ENCODE measurements at regions not wholly inside any gene's neighbourhood (a gene's known extent, or its start where the extent isn't known, plus 50 kb on each side); places are given as distances from the start of the nearest gene placed in this dataset.
"Not testable (repeated sequence)": the region's sequence is repeated elsewhere in the genome, so short reads cannot be mapped to it uniquely, and the experiment has no call there.

DNA sequence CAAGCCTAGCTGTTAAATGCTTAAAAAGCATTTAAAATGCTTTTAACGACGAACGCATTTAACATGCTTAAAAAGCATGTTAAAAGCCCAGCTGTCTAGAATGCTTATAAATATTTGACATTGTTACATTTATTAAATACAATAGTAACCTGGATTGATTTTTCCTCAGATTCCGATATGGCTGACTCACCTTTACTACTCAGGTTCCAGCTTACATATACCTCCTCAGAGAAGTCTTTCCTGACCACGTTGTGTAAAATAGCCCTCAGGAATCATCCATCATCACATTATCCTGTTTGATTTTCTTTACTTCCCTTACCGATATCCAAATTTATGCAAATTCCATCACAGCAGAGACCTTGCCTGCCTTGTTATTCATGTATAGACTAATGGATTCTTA lies 51.4 kb downstream of the SLC41A2 start:
- TF ChIP-seq PAX5 (IDR thresholded peaks at IDR 0.05; ENCODE audit: insufficient read depth, low read length, severe bottlenecking): no peak
- no peak for TF ChIP-seq POLR2A (IDR thresholded peaks at IDR 0.05; ENCODE audit: low read depth, low read length)
- TF ChIP-seq POU2F2 (IDR thresholded peaks at IDR 0.05; ENCODE audit: low read depth, low read length): no peak
- no peak for TF ChIP-seq POLR2AphosphoS5 (IDR thresholded peaks at IDR 0.05; ENCODE audit: low read depth, low read length)
- TF ChIP-seq SPI1 (IDR thresholded peaks at IDR 0.05; ENCODE audit: low read depth, low read length): no peak
- TF ChIP-seq TAF1 (IDR thresholded peaks at IDR 0.05; ENCODE audit: low read depth, low read length): no peak
- no peak for DNase-seq (ENCODE audit: insufficient read length, low spot score)
- FAIRE-seq: no peak

GRCh38 chr12:104905446-104905845 lies 52.6 kb downstream of the SLC41A2 start:
- FAIRE-seq; DNase-seq (ENCODE audit: insufficient read length, low spot score): not testable (repeated sequence)

- no peak for DNase-seq (ENCODE audit: insufficient read length, low spot score)
- no peak for TF ChIP-seq SPI1 (IDR thresholded peaks at IDR 0.05; ENCODE audit: low read depth, low read length)
- TF ChIP-seq POLR2AphosphoS5 (IDR thresholded peaks at IDR 0.05; ENCODE audit: low read depth, low read length): no peak
- TF ChIP-seq PAX5 (IDR thresholded peaks at IDR 0.05; ENCODE audit: insufficient read depth, low read length, severe bottlenecking): no peak
- no peak for TF ChIP-seq TAF1 (IDR thresholded peaks at IDR 0.05; ENCODE audit: low read depth, low read length)
- no peak for TF ChIP-seq POU2F2 (IDR thresholded peaks at IDR 0.05; ENCODE audit: low read depth, low read length)
- TF ChIP-seq POLR2A (IDR thresholded peaks at IDR 0.05; ENCODE audit: low read depth, low read length): no peak
- FAIRE-seq: no peak
Measured at GRCh38 chr12:104903648-104904423, 54.3 kb downstream of the SLC41A2 start.

DNA sequence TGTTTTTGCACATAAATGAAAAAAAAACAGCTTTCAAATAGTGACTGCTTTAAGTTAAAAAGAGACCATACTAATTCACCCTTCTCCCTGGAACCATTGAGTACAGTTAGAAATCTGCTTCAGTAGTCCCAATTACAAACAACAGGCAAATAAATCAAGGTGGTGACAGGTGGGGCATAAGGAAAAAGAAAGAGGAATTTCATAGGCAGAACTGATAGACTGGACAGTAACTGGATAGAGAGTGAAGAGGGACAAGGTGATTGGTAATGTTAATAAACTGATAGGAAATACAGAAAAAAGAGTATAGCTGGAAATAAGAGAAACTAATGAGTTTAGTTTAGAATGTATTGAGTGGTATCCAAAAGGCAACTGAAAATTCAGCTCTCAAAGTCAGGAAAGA lies 56.0 kb downstream of the SLC41A2 start:
- TF ChIP-seq POU2F2 (IDR thresholded peaks at IDR 0.05; ENCODE audit: low read depth, low read length) (no peak), POLR2A (IDR thresholded peaks at IDR 0.05; ENCODE audit: low read depth, low read length) (no peak), SPI1 (IDR thresholded peaks at IDR 0.05; ENCODE audit: low read depth, low read length) (no peak), PAX5 (IDR thresholded peaks at IDR 0.05; ENCODE audit: insufficient read depth, low read length, severe bottlenecking) (no peak), TAF1 (IDR thresholded peaks at IDR 0.05; ENCODE audit: low read depth, low read length) (no peak), POLR2AphosphoS5 (IDR thresholded peaks at IDR 0.05; ENCODE audit: low read depth, low read length) (no peak)
- DNase-seq (ENCODE audit: insufficient read length, low spot score): no peak
- no peak for FAIRE-seq

- DNase-seq (ENCODE audit: insufficient read length, low spot score) (no peak), FAIRE-seq (no peak)
Measured at GRCh38 chr12:104896710-104897109, 61.4 kb downstream of the SLC41A2 start.

GRCh38 chr12:104896146-104896545 lies 61.9 kb downstream of the SLC41A2 start:
- DNase-seq (ENCODE audit: insufficient read length, low spot score): no peak
- no peak for FAIRE-seq
- TF ChIP-seq POU2F2 (IDR thresholded peaks at IDR 0.05; ENCODE audit: low read depth, low read length) (no peak), POLR2A (IDR thresholded peaks at IDR 0.05; ENCODE audit: low read depth, low read length) (no peak), POLR2AphosphoS5 (IDR thresholded peaks at IDR 0.05; ENCODE audit: low read depth, low read length) (no peak), SPI1 (IDR thresholded peaks at IDR 0.05; ENCODE audit: low read depth, low read length) (no peak), TAF1 (IDR thresholded peaks at IDR 0.05; ENCODE audit: low read depth, low read length) (no peak), PAX5 (IDR thresholded peaks at IDR 0.05; ENCODE audit: insufficient read depth, low read length, severe bottlenecking) (no peak)

More at GRCh38 chr12:104896710-104897109, 61.4 kb downstream of the SLC41A2 start:
- TF ChIP-seq TAF1 (IDR thresholded peaks at IDR 0.05; ENCODE audit: low read depth, low read length) (no peak), POLR2AphosphoS5 (IDR thresholded peaks at IDR 0.05; ENCODE audit: low read depth, low read length) (no peak), PAX5 (IDR thresholded peaks at IDR 0.05; ENCODE audit: insufficient read depth, low read length, severe bottlenecking) (no peak), SPI1 (IDR thresholded peaks at IDR 0.05; ENCODE audit: low read depth, low read length) (no peak), POLR2A (IDR thresholded peaks at IDR 0.05; ENCODE audit: low read depth, low read length) (no peak), POU2F2 (IDR thresholded peaks at IDR 0.05; ENCODE audit: low read depth, low read length) (no peak)

DNA sequence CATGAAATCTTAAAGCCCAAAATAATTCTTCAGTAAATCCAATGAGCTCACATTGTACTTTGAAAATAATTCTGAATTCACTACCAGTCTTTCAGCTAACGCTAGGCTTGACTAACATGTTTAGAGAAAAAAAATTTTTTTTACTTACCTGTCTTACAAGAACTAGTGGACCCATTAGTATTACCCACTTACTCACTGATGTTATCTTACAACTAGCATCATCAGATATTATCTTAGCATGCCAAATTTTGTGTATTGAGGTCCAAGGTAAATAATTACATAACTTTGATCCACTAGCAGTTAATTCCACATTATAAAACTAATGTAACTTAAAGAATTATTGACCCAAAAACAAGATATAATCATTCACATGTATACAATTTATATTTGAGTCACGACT lies 62.7 kb downstream of the SLC41A2 start:
- TF ChIP-seq POLR2A (IDR thresholded peaks at IDR 0.05; ENCODE audit: low read depth, low read length) (no peak), POU2F2 (IDR thresholded peaks at IDR 0.05; ENCODE audit: low read depth, low read length) (no peak), SPI1 (IDR thresholded peaks at IDR 0.05; ENCODE audit: low read depth, low read length) (no peak), PAX5 (IDR thresholded peaks at IDR 0.05; ENCODE audit: insufficient read depth, low read length, severe bottlenecking) (no peak), TAF1 (IDR thresholded peaks at IDR 0.05; ENCODE audit: low read depth, low read length) (no peak), POLR2AphosphoS5 (IDR thresholded peaks at IDR 0.05; ENCODE audit: low read depth, low read length) (no peak)
- FAIRE-seq (no peak), DNase-seq (ENCODE audit: insufficient read length, low spot score) (no peak)

GRCh38 chr12:104890476-104891096 lies 67.5 kb downstream of the SLC41A2 start:
- peak; percentile 10; the same call in 1 of the 2 replicates for TF ChIP-seq SPI1 (IDR thresholded peaks at IDR 0.05; ENCODE audit: low read depth, low read length)
- no peak for TF ChIP-seq POU2F2 (IDR thresholded peaks at IDR 0.05; ENCODE audit: low read depth, low read length)
- TF ChIP-seq TAF1 (IDR thresholded peaks at IDR 0.05; ENCODE audit: low read depth, low read length): no peak
- no peak for TF ChIP-seq POLR2A (IDR thresholded peaks at IDR 0.05; ENCODE audit: low read depth, low read length)
- FAIRE-seq (peak; percentile 81), DNase-seq (ENCODE audit: insufficient read length, low spot score) (no peak)

GRCh38 chr12:104889735-104890134 lies 68.4 kb downstream of the SLC41A2 start:
- no peak for DNase-seq (ENCODE audit: insufficient read length, low spot score)
- no peak for FAIRE-seq
- TF ChIP-seq POLR2AphosphoS5 (IDR thresholded peaks at IDR 0.05; ENCODE audit: low read depth, low read length) (no peak), POU2F2 (IDR thresholded peaks at IDR 0.05; ENCODE audit: low read depth, low read length) (no peak), PAX5 (IDR thresholded peaks at IDR 0.05; ENCODE audit: insufficient read depth, low read length, severe bottlenecking) (no peak), POLR2A (IDR thresholded peaks at IDR 0.05; ENCODE audit: low read depth, low read length) (no peak), SPI1 (IDR thresholded peaks at IDR 0.05; ENCODE audit: low read depth, low read length) (no peak), TAF1 (IDR thresholded peaks at IDR 0.05; ENCODE audit: low read depth, low read length) (no peak)

Data from GM12891 (cell line).